A549 (cell line): ENCODE measurements at regions not wholly inside any gene's neighbourhood (a gene's known extent, or its start where the extent isn't known, plus 50 kb on each side); places are given as distances from the start of the nearest gene placed in this dataset.

ENCODE experiments used
- BHLHE40 ChIP-seq: IDR thresholded peaks from 2 replicates; pipeline ENCODE4 v1.6.1; 2012; ENCODE audit warnings: low read depth, low read length, inconsistent platforms
- CEBPB ChIP-seq, 2 experiments: fragments of >200 bp in 1 of 2; sonication (Bioruptor Twin) in 1 of 2; formaldehyde crosslinking in 1 of 2; IDR thresholded peaks; 2 replicates each; pipeline ENCODE4 v1.6.1; 2012 to 2016
- EHMT2 ChIP-seq: fragments of 200-600 bp; sonication (generic); IDR thresholded peaks from 2 replicates; pipeline ENCODE4 v1.6.1; 2016; ENCODE audit warnings: antibody characterized with exemption, low read depth, mild to moderate bottlenecking, moderate library complexity
- ESRRA ChIP-seq: fragments of 150-350 bp; IDR thresholded peaks from 2 replicates; pipeline ENCODE4 v1.6.1; 2014; ENCODE audit warnings: mild to moderate bottlenecking, low read length, borderline replicate concordance
- JUNB ChIP-seq: fragments of >200 bp; sonication (Bioruptor Twin); formaldehyde crosslinking; IDR thresholded peaks from 2 replicates; pipeline ENCODE4 v1.6.1; 2016
- POLR2A ChIP-seq: IDR thresholded peaks from 2 replicates; pipeline ENCODE4 v1.6.1; 2012; ENCODE audit warnings: mild to moderate bottlenecking, low read length
- RNF2 ChIP-seq: fragments of 200-600 bp; sonication (generic); IDR thresholded peaks from 2 replicates; pipeline ENCODE4 v1.6.1; 2016; ENCODE audit warnings: low read depth, mild to moderate bottlenecking, antibody characterized with exemption, moderate library complexity, borderline replicate concordance
- SMC3 ChIP-seq: fragments of >200 bp; sonication (Bioruptor Twin); formaldehyde crosslinking; IDR thresholded peaks from 3 replicates; pipeline ENCODE4 v1.6.1; 2018; ENCODE audit warnings: inconsistent platforms
- TF ChIP-seq, protein P1 (sequence below): fragments of >200 bp; sonication (Bioruptor Twin); formaldehyde crosslinking; IDR thresholded peaks from 3 replicates; pipeline ENCODE4 v1.5.1; 2016
- TF ChIP-seq, protein P2 (sequence below): fragments of 200-600 bp; sonication (generic); IDR thresholded peaks from 2 replicates; pipeline ENCODE4 v1.6.1; 2016; ENCODE audit warnings: antibody characterized with exemption, mild to moderate bottlenecking, moderate library complexity

DNA sequence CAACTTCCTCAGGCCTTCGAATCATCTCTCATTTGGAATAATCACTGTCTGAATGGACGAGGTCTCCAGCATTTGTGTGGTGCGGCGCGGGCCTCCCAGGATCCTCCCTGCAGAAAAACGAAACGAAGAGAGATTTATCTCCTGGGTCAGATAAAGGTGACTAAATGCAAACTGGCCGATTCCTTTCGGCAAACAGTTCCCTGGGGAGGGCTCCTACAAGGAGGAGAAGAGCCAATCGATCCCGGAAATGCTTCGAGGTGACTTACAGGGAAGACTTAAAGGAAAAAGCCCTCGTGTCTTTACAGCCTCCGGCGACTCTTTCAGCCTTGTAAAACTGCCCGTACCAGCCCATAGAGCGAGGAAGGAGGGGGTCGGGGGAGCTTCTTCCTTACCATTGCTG, 126.5 kb downstream of the MIAT start:
- TF ChIP-seq, protein P1, sequence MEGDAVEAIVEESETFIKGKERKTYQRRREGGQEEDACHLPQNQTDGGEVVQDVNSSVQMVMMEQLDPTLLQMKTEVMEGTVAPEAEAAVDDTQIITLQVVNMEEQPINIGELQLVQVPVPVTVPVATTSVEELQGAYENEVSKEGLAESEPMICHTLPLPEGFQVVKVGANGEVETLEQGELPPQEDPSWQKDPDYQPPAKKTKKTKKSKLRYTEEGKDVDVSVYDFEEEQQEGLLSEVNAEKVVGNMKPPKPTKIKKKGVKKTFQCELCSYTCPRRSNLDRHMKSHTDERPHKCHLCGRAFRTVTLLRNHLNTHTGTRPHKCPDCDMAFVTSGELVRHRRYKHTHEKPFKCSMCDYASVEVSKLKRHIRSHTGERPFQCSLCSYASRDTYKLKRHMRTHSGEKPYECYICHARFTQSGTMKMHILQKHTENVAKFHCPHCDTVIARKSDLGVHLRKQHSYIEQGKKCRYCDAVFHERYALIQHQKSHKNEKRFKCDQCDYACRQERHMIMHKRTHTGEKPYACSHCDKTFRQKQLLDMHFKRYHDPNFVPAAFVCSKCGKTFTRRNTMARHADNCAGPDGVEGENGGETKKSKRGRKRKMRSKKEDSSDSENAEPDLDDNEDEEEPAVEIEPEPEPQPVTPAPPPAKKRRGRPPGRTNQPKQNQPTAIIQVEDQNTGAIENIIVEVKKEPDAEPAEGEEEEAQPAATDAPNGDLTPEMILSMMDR: no peak
- TF ChIP-seq, protein P2, sequence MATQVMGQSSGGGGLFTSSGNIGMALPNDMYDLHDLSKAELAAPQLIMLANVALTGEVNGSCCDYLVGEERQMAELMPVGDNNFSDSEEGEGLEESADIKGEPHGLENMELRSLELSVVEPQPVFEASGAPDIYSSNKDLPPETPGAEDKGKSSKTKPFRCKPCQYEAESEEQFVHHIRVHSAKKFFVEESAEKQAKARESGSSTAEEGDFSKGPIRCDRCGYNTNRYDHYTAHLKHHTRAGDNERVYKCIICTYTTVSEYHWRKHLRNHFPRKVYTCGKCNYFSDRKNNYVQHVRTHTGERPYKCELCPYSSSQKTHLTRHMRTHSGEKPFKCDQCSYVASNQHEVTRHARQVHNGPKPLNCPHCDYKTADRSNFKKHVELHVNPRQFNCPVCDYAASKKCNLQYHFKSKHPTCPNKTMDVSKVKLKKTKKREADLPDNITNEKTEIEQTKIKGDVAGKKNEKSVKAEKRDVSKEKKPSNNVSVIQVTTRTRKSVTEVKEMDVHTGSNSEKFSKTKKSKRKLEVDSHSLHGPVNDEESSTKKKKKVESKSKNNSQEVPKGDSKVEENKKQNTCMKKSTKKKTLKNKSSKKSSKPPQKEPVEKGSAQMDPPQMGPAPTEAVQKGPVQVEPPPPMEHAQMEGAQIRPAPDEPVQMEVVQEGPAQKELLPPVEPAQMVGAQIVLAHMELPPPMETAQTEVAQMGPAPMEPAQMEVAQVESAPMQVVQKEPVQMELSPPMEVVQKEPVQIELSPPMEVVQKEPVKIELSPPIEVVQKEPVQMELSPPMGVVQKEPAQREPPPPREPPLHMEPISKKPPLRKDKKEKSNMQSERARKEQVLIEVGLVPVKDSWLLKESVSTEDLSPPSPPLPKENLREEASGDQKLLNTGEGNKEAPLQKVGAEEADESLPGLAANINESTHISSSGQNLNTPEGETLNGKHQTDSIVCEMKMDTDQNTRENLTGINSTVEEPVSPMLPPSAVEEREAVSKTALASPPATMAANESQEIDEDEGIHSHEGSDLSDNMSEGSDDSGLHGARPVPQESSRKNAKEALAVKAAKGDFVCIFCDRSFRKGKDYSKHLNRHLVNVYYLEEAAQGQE: no peak
- TF ChIP-seq POLR2A (no peak), BHLHE40 (no peak), JUNB (no peak), SMC3 (no peak), ESRRA (no peak), RNF2 (no peak), CEBPB (IDR thresholded peaks at IDR 0.05) (no peak), EHMT2 (no peak)
